MG63 (cell line): ENCODE measurements at regions not wholly inside any gene's neighbourhood (a gene's known extent, or its start where the extent isn't known, plus 50 kb on each side); places are given as distances from the start of the nearest gene placed in this dataset.
A peak's percentile ranks its signal among the peaks of the same experiment; 100 is the strongest.
"Not testable (repeated sequence)": the region's sequence is repeated elsewhere in the genome, so short reads cannot be mapped to it uniquely, and the experiment has no call there.

Experiments used
- DNase-seq: peaks from one replicate; pipeline ENCODE4 v3.0.0-alpha.2; 2020
- H3K27me3 ChIP-seq: fragments of 250-450 bp; sonication (Bioruptor Pico); 2 replicates; pipeline ENCODE4 v1.5.1; 2020; ENCODE audit warnings: mild to moderate bottlenecking, moderate library complexity
- H3K36me3 ChIP-seq: fragments of 250-450 bp; sonication (Bioruptor Pico); 2 replicates; pipeline ENCODE4 v1.5.1; 2020; ENCODE audit warnings: mild to moderate bottlenecking, moderate library complexity
- H3K4me3 ChIP-seq: fragments of 250-450 bp; sonication (Bioruptor Pico); 2 replicates; pipeline ENCODE4 v1.5.1; 2020; ENCODE audit warnings: mild to moderate bottlenecking, moderate library complexity
- H3K9me3 ChIP-seq: fragments of 250-450 bp; sonication (Bioruptor Pico); 2 replicates; pipeline ENCODE4 v1.5.1; 2020; ENCODE audit warnings: mild to moderate bottlenecking, moderate library complexity

DNA sequence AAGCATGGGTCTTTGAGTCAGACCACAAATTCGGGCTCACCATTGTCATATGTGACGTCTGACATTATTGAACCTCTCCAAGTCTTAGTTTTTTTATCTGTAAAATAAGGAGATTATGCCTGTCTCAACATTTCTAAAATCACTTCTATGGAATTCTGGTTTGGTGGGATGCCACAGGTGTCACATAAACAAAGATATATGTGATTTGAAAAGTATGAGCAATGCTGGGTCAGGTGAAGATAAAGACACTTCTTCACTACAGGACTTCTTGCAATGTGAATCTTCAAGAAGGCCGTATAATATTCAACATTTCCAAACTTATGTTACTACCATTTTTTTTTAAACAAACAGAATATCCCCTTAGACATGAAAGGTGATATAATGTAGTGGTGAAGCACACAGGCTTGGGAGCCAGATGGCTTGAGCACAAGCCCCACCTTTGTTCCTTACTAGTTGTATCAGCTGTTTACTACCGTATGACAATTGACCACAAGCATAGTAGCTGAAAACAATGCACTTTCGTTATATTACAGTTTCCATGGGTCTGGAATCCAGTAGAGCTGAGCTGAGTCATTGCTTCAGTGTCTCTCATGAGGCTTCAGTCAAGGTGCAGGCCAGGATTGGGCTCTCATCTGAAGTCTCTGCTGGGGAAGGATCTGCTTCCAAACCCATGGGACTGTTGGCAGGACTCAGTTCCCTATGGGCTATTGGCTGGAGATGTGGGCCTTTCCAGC, 87.7 kb downstream of the UTP18 start:
- Histone ChIP-seq H3K9me3 (no peaks in the 10 kb centered on the region), H3K27me3 (no peaks in the 10 kb centered on the region; the same call in 1 of the 2 replicates), H3K36me3 (no peaks in the 10 kb centered on the region), H3K4me3 (no peak overlapping the region)
- no peak for DNase-seq

DNA sequence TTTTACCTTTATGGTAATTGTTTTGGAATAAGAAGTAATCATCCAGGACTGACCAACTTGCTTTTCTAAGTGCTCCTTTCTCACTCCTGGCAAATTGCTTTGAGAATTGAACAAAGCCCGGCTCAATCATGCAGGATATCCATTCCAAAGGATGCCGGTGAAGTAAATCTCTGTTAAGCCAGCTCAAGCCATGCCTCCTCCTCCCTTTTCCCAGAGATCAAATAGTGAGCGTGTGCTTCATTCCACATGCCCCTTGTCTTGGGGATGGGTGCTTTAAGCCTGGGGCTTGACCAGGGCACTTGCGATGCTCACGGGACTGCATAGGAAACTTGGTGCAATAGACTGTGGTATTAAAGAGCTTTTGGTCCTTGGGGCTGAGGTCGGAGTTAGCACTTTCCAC, 90.7 kb downstream of the UTP18 start:
- H3K36me3 ChIP-seq: no peaks in the 10 kb centered on the region
- H3K9me3 ChIP-seq: no peaks in the 10 kb centered on the region
- no peaks in the 10 kb centered on the region; the same call in 1 of the 2 replicates for H3K27me3 ChIP-seq
- H3K4me3 ChIP-seq: no peak overlapping the region
- no peak for DNase-seq

DNA sequence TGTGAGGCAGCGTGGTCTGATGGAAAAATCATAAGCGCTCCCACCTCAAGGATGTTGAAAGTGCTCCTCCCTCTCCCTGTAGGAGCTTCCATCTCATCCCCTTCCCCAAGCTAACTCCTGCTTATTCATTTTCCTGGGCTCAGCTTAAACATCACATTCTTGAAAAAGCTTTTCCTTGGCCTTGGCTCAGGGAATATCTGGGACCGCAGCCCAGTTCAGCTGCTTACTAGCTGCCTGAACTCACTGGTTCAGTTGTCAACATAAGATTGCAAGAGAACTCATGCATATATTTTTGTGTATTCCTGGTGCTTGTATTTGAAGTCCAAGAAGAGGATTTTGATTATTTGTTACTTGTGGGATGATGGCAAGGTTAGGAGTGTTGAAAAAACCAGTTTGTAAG, 91.5 kb downstream of the UTP18 start:
- Histone ChIP-seq H3K4me3 (no peak overlapping the region), H3K27me3 (no peaks in the 10 kb centered on the region; the same call in 1 of the 2 replicates), H3K36me3 (no peaks in the 10 kb centered on the region), H3K9me3 (no peaks in the 10 kb centered on the region)
- peak; percentile 83 for DNase-seq

DNA sequence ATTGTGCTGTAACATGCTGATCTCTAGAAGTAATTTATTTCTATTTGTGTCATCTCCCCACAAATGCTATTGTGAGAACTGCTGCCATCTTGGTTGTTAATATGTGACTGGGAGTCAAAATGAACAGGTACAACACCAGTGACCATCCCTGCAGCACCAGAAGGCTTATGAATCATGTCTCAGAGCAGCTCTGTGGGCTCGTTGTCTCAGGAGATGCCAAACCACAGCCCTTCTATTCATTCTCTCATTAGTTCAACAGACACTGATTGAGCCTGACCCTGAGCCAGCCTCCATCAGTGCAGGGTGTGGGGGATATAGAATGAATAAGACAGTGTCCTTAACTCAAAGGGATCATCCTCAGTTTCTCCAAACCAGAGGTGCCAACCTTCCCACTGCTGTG, 92.5 kb downstream of the UTP18 start:
- Histone ChIP-seq H3K9me3 (no peaks in the 10 kb centered on the region), H3K36me3 (no peaks in the 10 kb centered on the region), H3K27me3 (no peaks in the 10 kb centered on the region; the same call in 1 of the 2 replicates), H3K4me3 (no peak overlapping the region)
- peak; percentile 23 for DNase-seq

DNA sequence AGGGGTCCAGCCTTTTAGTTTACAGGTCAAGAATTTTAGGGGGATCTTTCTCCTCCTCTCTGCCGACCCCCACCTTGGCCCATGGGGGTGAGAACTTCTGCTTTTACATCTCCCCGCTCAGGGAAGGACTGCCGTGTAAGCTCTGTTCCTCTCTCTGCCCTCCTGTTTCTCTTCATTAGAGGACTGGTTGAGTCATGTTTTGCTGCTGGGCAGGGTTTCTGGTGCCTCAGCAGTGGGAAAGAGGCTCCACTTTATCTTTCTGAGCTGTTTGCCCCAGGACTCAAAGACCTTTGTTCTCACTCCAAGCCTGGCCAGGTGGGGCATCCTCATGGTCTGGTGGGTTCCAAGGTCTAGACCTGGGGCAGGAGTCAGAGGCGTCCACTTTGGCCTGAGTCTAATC, 93.0 kb downstream of the UTP18 start:
- no peaks in the 10 kb centered on the region for H3K9me3 ChIP-seq
- DNase-seq: peak; percentile 24
- no peak overlapping the region for H3K4me3 ChIP-seq
- H3K36me3 ChIP-seq: no peaks in the 10 kb centered on the region
- H3K27me3 ChIP-seq: no peaks in the 10 kb centered on the region; the same call in 1 of the 2 replicates

DNA sequence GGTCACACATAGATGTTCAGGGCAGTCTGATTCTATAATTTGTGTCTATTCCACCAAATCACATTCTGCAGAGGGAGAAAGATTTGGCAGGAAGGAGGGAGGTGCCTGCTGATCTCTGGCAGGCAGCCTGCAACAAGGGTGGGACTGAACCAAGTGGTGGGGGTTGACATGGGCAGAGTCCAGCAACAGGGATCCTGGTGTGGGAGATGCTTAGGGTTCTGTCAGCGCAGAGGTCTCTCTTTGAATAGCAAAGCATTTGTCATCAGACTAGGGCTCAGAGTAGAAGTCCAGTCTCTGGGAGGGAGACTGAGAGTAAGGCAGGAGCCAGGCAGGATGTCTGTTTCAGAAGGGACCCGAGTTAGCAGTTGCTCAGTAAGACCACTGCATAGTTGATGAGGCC, 94.6 kb downstream of the UTP18 start:
- no peak for DNase-seq
- Histone ChIP-seq H3K4me3 (no peak overlapping the region), H3K36me3 (no peaks in the 10 kb centered on the region), H3K9me3 (no peaks in the 10 kb centered on the region), H3K27me3 (no peaks in the 10 kb centered on the region)

DNA sequence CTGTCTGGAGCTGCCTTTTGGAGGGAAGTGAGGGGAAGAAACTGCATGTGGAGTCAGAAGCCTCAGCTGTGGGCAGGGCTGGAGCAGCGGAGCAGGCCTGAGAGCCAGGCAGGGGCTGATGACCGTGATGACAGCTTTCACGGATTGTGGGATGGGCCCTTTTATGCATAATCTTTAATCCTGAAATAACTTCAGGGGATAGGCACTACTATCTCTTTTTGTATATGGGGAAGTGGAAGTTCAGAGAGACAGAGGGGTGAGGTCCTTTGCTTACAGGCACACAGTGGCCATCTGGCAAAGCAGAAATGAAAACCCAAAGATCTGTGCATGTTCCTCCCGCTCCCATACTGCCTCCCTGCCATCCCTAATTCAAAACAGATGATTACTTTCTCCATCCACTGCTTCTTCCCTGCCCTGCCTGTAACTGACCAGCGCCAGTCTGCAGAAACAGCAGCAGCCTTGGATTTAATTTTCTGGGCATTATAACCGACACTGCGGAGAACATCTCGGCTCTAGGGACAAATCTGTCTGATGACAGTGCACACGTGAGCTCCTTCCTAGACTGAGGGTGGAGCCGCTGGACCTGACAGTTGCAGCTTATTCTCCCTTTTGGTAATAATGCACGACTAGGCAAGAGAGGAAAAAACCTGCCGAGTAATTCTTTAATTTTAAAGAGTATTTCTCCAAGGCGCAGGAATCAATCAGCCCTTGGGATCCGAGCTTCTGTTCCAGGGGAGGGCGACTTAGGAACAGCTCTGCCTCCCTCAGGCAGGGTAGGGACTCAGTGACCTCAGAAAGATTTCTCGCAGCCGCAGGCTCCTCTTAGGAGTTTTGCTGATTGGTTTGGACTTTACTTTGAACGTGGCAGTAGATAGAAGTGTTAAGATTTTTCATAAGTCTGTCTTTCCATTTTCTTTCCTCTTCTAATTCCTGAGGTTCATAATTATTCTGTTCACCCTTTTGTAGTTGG, 95.4 kb downstream of the UTP18 start:
- Histone ChIP-seq H3K9me3 (no peaks in the 10 kb centered on the region), H3K36me3 (no peaks in the 10 kb centered on the region)

DNA sequence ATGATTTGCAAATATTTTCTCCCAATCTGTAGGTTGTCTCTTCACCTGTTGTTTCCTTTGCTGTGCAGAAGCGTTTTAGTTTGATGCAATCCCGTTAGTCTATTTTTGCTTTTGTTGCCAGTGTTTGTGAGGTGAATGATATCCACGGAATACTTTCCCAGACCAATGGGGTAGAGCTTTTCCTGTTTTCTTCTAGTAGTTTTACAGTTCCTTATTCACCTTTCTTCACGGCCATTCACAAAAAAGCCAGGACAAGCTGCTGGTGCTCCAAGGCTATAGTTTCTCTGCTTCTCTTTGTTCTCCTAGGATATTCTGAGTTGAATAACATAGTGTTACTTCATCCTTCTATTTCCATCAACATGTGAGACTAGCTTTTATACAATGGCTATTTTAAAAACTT, 98.7 kb downstream of the UTP18 start:
- Histone ChIP-seq H3K4me3 (no peak overlapping the region), H3K36me3 (no peaks in the 10 kb centered on the region)
- DNase-seq: no peak

More for the DNA sequence above, 95.4 kb downstream of the UTP18 start:
- DNase-seq: no peak
- no peaks in the 10 kb centered on the region for H3K27me3 ChIP-seq
- H3K4me3 ChIP-seq: no peak overlapping the region

DNA sequence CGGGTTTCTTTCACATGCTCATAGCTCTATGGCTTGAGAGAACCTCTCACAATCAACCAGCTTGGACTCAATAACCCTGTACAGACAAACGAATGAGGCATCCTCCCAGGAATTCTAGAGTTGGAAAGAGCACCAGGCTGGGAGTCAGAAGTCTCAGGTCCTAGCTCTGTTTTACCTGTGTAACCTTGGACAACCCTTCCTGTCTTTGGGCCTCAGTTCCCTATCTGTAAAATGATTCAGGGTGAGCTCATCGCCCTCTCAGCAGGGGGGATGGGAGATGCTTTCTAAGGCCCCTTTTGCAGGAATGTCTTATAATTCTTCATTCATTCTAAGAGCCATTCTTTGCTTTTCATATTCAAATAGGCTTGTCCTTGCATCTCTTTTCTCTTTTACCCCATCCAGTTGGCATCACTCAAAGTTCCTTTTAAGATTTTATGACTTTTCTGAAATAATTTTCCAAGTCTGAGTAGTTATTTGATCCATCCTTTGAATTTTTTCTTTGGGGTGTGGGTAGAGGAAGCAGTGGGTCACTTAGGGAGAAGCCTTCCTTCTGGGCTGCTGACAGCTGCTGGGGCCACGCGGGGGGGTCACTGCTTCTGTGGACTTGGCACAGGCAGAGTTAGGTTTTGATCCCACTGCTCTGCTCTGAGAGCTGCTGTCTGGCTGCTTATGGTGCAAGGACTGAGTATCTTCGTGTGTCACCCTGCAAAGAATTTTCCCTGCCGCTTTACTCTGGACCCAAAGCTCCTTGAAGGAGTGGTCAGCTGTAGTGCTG, 102.7 kb downstream of the UTP18 start:
- Histone ChIP-seq H3K4me3 (no peak overlapping the region), H3K9me3 (no peaks in the 10 kb centered on the region), H3K36me3 (no peaks in the 10 kb centered on the region), H3K27me3 (no peaks in the 10 kb centered on the region)
- DNase-seq: no peak

More for the DNA sequence above, 98.7 kb downstream of the UTP18 start:
- Histone ChIP-seq H3K27me3 (no peaks in the 10 kb centered on the region), H3K9me3 (no peaks in the 10 kb centered on the region)

DNA sequence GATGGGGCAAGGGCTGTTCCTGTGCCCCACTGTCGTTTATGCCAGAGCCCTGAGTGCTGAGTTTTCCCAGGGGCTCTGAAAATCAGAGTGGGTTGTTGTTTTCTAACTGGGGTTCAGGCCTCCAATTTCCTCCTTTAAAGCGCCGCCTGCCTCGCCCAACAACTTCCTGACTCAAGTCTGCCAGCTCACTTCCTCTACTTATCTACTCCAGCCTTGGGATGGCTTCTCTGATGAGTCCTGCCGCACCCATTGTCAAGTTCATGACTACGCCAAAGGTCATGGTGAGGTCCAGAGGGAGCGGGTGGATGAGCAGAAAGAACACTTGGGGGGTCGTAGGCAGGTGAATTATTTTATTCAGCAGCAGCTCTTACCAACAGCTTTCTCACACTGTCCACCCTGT, 104.7 kb downstream of the UTP18 start:
- no peak for DNase-seq
- no peaks in the 10 kb centered on the region for H3K27me3 ChIP-seq

DNA sequence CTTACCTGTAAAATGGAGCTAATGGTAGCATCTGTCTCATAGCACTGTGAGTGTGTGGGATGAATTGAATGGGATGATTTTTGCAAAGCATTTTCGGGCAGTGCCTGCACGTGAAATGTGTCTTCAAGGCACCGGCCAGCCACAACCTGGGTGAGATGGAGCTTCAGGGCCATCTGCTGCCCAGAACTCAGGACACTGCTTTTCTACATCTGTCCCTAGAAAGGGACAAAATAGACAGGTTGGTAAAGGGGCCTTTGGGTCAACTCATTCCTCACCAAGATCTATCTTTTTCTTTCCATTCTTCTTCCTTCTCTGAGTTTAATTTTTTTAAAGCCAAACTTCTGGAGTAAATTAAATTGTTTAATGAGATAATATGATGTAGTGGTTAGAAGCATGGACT, 106.5 kb downstream of the UTP18 start:
- Histone ChIP-seq H3K36me3 (no peaks in the 10 kb centered on the region), H3K9me3 (no peaks in the 10 kb centered on the region), H3K27me3 (no peaks in the 10 kb centered on the region), H3K4me3 (no peak overlapping the region)
- no peak for DNase-seq

More for the DNA sequence above, 104.7 kb downstream of the UTP18 start:
- Histone ChIP-seq H3K9me3 (no peaks in the 10 kb centered on the region), H3K4me3 (no peak overlapping the region), H3K36me3 (no peaks in the 10 kb centered on the region)

DNA sequence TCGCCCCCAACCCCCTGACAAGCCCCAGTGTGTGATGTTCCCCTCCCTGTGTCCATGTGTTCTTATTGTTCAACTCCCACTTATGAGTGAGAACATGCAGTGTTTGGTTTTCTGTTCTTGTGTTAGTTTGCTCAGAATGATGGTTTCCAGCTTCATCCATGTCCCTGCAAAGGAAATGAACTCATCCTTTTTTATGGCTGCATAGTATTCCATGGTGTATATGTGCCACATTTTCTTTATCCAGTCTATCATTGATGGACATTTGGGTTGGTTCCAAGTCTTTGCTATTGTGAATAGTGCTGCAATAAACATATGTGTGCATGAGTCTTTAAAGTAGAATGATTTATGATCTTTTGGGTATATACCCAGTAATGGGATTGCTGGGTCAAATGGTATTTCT, 107.5 kb downstream of the UTP18 start:
- not testable (repeated sequence) for H3K27me3 ChIP-seq, H3K36me3 ChIP-seq, DNase-seq, H3K4me3 ChIP-seq, H3K9me3 ChIP-seq

DNA sequence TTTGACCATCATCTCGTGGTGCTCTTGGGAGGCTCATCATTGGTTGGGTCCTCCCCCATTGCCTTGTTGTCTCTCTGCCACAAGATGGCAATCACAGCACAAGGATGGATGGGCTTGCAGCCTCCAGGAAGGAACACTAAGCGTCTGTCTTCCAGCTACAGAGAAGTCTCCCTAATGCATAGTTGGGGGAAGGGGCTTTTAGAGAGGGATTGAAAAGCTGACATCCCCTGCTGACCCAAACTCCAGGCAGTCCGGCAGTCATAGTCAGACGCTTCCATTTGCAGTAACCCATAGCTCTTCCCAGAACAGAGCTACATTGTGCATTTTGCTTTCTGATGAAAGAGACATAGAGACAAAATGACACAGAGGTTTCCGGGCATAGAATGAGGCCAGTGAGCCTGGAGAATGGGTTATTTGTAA, 111.4 kb downstream of the UTP18 start:
- peak; percentile 61 for DNase-seq
- Histone ChIP-seq H3K27me3 (0 out of 2 replicates have a peak, but pooled peaks cover 4% of the 10 kb centered on the region), H3K9me3 (no peaks in the 10 kb centered on the region), H3K36me3 (no peaks in the 10 kb centered on the region), H3K4me3 (no peak overlapping the region)

DNA sequence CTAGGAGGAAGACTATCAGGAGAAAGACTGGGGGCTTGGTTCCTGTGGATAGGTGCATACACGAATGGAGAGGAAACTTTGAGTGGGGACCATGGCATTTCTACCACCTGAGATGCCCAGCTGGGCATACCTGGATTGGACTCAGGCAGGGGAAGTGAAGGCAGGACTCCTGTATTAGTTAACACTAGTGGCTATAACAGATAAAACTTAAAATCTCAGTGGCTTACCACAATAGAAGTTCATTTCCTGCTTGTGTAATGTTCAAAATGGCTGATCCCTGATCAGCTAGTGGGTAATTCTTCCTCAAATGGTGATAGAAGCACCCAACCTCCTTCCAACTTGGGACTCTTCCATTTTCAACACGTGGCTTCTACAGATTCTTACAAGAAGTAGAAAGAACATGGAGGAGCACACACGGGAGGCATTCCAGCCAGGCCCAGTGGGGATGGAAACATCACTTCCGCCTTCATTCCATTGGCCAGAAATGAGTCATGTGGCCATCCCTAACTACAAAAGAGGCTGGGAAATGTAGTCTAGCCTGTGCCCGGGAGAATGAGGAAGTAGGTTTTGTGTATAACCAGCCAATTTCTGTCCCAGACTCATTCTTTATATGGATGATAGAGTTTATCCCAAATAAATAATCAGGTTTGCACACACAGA, 112.1 kb downstream of the UTP18 start:
- Histone ChIP-seq H3K27me3 (0 out of 2 replicates have a peak, but pooled peaks cover 4% of the 10 kb centered on the region), H3K9me3 (no peaks in the 10 kb centered on the region), H3K4me3 (peak overlapping the region; percentile 18; the same call in 1 of the 2 replicates), H3K36me3 (no peaks in the 10 kb centered on the region)
- peak; percentile 60 for DNase-seq

DNA sequence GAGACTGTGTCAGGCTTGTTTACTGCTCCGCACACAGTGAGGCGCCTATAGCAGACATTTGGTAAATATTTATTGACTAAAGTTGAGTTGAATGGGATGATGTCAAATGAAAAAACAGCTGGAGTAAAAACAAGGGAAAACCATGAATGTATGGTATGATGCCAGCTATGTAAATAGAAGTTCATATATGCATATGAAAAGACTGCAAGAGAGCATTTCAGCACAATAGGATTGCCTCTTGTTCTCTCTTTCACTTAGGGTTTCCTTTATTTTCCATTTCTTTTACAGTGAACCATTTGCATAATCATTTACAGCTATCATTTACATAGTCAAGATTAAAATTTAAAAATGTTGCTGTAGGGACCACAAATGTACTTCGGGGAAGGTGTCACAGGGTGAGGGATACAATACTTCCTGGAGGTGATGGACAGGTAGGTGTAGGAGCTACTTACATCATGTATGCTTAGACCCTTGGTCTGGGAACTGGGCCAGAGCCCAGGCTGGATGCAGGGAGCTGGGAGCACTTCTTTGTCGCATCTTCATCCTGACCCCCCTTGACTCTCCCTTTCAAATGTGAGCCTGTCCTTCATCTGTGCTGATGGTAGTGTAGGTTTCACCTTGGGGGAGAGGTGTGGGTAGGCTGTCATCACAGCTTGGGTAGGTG, 113.3 kb downstream of the UTP18 start:
- Histone ChIP-seq H3K27me3 (0 out of 2 replicates have a peak, but pooled peaks cover 4% of the 10 kb centered on the region), H3K36me3 (no peaks in the 10 kb centered on the region), H3K9me3 (no peaks in the 10 kb centered on the region), H3K4me3 (no peak overlapping the region)
- DNase-seq: no peak

DNA sequence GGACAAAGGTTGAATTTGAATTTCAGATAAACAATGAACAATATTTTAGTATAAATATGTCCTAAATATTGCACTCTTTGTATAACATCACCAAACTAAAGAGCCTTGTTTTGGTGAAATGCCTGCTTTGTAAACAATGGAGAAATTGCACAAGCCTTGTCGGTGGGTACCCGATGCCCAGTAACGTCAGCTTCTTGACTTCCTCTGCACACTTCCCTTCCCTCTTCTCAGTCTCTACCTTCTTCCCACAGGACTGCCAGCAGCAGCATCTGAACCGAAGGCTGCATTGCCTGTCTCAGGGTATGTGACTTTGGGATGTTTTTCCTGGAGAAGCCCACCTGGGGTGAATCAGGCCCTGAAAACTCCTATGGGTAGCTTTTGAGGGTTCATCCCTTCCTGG, 113.9 kb downstream of the UTP18 start:
- H3K27me3 ChIP-seq: 0 out of 2 replicates have a peak, but pooled peaks cover 4% of the 10 kb centered on the region
- H3K9me3 ChIP-seq: no peaks in the 10 kb centered on the region
- no peak for DNase-seq
- no peak overlapping the region for H3K4me3 ChIP-seq
- H3K36me3 ChIP-seq: no peaks in the 10 kb centered on the region
